Right lobe of liver (tissue), 6 donors: ENCODE measurements at regions not wholly inside any gene's neighbourhood (a gene's known extent, or its start where the extent isn't known, plus 50 kb on each side); places are given as distances from the start of the nearest gene placed in this dataset.

Source experiments
- ATAC-seq, 4 donors: fragments of 200-7000 bp; cut with Tn5 transposase; one replicate each; pipeline ENCODE4 v1.9.1; 2020; ENCODE audit warnings: mild to moderate bottlenecking in 4 of 4, moderate library complexity in 4 of 4
- DNase-seq, 3 donors: peaks; one replicate each; pipeline ENCODE4 v3.0.0-alpha.2; 2020
- H3K27ac ChIP-seq, 3 donors: fragments of 200-600 bp; one replicate each; pipeline ENCODE4 v1.8.0; 2022
- H3K27me3 ChIP-seq, 2 donors: fragments of 200-600 bp; one replicate each; pipeline ENCODE4 v1.8.0; 2022
- H3K36me3 ChIP-seq, 4 donors: fragments of 200-600 bp; sonication (generic) in 1 of 4; one replicate each; pipeline versions ENCODE4 v1.5.1 to v1.8.0; 2017 to 2022; ENCODE audit warnings: control low read depth in 1 of 4
- H3K4me1 ChIP-seq, 4 donors: fragments of 200-600 bp; sonication (generic) in 1 of 4; one replicate each; pipeline versions ENCODE4 v1.5.1 to v1.8.0; 2017 to 2022; ENCODE audit warnings: control low read depth in 1 of 4
- H3K4me3 ChIP-seq, 3 donors: fragments of 200-600 bp; one replicate each; pipeline ENCODE4 v1.8.0; 2022
- H3K9me3 ChIP-seq, 4 donors: fragments of 200-600 bp; sonication (generic) in 1 of 4; one replicate each; pipeline versions ENCODE4 v1.5.1 to v1.8.0; 2017 to 2022; ENCODE audit warnings: control low read depth in 1 of 4
- POLR2A ChIP-seq: fragments of 450-650 bp; IDR thresholded peaks from one replicate; pipeline ENCODE4 v1.6.1; 2017; ENCODE audit warnings: antibody characterized with exemption, mild to moderate bottlenecking
- WGBS: methylation state at CpG from one replicate; pipeline ENCODE4 v1.1.6; 2018; ENCODE audit warnings: low coverage, low lambda C conversion rate; ENCODE audit not compliant: insufficient coverage; ENCODE audit errors: missing lambda C conversion rate; 5-methylcytosine and 5-hydroxymethylcytosine counted together
- intact Hi-C, 2 donors: fragments of 100-400 bp; cut with DNase I; formaldehyde crosslinking; loops; one replicate each; pipeline versions ENCODE4 v1.11.2 to v1.14.1; 2022
- TF ChIP-seq, protein P1 (sequence below), 4 donors: fragments of 200-600 bp in 3 of 4; fragments of 450-650 bp in 1 of 4; IDR thresholded peaks; one replicate each; pipeline versions ENCODE4 v1.5.1 to v1.8.0; 2016 to 2022; ENCODE audit warnings: antibody characterized with exemption in 4 of 4, mild to moderate bottlenecking in 2 of 4
- donor health status: DM: no; HTN: yes; CAD: no.
- donor health status: DM: no; HTN: no; CAD: no.
- donor health status: DM: no; HTN: no; CAD: no.
- donor health status: DM: no; HTN: yes; CAD: no.
- donor health status: DM: no; HTN: yes; CAD: no.

DNA sequence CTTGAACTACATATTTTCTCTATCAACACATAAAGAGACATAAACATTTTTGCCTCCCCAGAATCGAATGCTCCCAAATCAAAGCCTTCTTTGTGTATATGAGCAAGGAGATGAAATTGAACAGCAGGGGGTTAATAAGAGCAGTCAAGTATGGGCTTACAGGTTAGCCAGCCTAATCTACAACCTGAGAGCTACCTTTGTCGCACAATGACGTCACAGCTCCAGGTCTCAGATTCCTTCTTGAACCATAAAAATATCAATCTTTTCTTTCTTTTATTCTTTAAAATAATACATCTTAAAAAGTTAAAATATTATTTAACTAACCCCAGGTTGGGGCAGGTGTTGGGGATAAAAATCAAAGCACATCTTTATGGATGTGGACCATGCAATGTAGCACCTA is 482.9 kb upstream of the CDH11 start:
- Histone ChIP-seq H3K27me3 (no peaks in the 10 kb centered on the region), H3K9me3 (no peaks in the 10 kb centered on the region), H3K27ac (no peak overlapping the region), H3K4me1 (no peaks in the 10 kb centered on the region), H3K36me3 (no peaks in the 10 kb centered on the region), H3K4me3 (no peak overlapping the region)
- WGBS, result 57% methylated on average over 3 of the region's 3 CpGs
- DNase-seq (no peak), ATAC-seq (no peak)
- intact Hi-C loops, result no loop called here
- TF ChIP-seq, protein P1, sequence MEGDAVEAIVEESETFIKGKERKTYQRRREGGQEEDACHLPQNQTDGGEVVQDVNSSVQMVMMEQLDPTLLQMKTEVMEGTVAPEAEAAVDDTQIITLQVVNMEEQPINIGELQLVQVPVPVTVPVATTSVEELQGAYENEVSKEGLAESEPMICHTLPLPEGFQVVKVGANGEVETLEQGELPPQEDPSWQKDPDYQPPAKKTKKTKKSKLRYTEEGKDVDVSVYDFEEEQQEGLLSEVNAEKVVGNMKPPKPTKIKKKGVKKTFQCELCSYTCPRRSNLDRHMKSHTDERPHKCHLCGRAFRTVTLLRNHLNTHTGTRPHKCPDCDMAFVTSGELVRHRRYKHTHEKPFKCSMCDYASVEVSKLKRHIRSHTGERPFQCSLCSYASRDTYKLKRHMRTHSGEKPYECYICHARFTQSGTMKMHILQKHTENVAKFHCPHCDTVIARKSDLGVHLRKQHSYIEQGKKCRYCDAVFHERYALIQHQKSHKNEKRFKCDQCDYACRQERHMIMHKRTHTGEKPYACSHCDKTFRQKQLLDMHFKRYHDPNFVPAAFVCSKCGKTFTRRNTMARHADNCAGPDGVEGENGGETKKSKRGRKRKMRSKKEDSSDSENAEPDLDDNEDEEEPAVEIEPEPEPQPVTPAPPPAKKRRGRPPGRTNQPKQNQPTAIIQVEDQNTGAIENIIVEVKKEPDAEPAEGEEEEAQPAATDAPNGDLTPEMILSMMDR (IDR thresholded peaks at IDR 0.05), result no peak
- no peak for TF ChIP-seq POLR2A

DNA sequence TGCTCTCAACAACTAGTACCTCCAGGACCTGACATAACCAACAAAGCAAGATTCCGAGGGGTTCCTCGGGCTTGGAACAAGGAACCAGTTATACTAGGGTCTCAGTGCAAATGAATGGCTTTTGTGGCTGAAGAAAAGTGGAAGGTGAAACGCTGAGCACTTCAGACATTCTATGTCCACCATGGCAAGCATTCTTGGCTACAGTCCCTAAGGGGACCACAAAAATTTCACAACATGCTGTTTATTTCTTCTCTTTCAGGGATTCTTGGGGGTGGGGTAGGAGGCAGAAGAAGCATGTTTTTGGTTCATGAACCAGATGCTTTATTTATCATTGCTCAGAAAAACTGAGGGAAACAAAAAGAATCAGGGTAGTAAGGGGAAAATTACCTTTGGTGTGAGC is 479.9 kb upstream of the CDH11 start:
- Histone ChIP-seq H3K27ac (no peak overlapping the region), H3K36me3 (no peaks in the 10 kb centered on the region), H3K9me3 (no peaks in the 10 kb centered on the region), H3K4me3 (no peak overlapping the region), H3K4me1 (no peaks in the 10 kb centered on the region), H3K27me3 (no peaks in the 10 kb centered on the region)
- ATAC-seq (no peak), DNase-seq (no peak)
- intact Hi-C loops, result no loop called here
- TF ChIP-seq, protein P1 (IDR thresholded peaks at IDR 0.05), result no peak
- TF ChIP-seq POLR2A, result no peak
- 40% methylated on average over 3 of the region's 3 CpGs for WGBS

DNA sequence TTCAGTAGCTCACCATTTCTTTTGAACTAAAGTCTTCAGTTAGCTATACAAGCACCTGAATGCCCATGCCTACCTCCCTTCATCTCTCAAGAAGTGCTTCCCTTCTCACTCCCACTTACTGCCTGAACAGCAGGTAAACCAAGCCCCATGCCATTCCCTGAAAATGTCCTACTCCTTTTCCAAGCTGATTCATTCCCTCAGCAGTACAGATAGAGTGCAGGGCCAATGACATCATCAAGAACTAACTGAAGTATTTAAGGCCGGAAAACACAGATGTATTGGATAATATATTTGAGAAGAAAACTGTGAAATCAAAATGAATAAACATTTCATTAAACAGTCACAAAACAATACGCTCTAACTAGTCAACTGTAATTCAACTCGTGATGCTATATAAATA is 478.8 kb upstream of the CDH11 start:
- Histone ChIP-seq H3K4me3 (no peak overlapping the region), H3K36me3 (no peaks in the 10 kb centered on the region), H3K27ac (no peak overlapping the region), H3K9me3 (no peaks in the 10 kb centered on the region), H3K4me1 (no peaks in the 10 kb centered on the region), H3K27me3 (no peaks in the 10 kb centered on the region)
- no peak for ATAC-seq
- DNase-seq, result no peak
- intact Hi-C loops, result no loop called here
- 58% methylated on average over 3 of the region's 3 CpGs for WGBS
- TF ChIP-seq, protein P1 (IDR thresholded peaks at IDR 0.05), result no peak
- TF ChIP-seq POLR2A, result no peak

DNA sequence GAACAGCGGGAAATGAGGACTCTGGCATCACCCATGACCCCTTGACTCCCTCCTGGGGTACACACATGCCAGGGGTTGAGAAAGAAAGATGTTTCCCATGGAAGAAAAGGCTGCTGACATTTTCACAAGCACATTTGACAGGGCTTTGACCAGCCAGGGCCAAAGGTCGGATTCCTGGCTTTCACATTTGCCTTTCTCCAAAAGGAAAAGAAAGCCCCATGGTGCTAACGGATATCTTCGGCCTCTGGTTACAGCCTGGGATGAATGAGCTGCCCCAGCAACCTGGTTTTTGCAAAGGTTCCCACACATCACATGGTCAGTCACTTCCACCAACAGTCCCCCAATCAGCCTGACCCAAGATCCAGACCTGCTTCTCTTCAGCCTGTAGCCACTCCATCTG is 478.2 kb upstream of the CDH11 start:
- intact Hi-C loops, result no loop called here
- 18% methylated on average over 4 of the region's 4 CpGs for WGBS
- no peak for ATAC-seq

More for the DNA sequence above, 478.2 kb upstream of the CDH11 start:
- no peak overlapping the region for H3K27ac ChIP-seq
- no peaks in the 10 kb centered on the region for H3K4me1 ChIP-seq
- DNase-seq, result no peak
- no peak for TF ChIP-seq POLR2A
- TF ChIP-seq, protein P1 (IDR thresholded peaks at IDR 0.05), result no peak
- H3K36me3 ChIP-seq, result no peaks in the 10 kb centered on the region
- no peaks in the 10 kb centered on the region for H3K9me3 ChIP-seq
- no peaks in the 10 kb centered on the region for H3K27me3 ChIP-seq
- no peak overlapping the region for H3K4me3 ChIP-seq
